Fibroblast of lung (primary cell): ENCODE measurements at regions not wholly inside any gene's neighbourhood (a gene's known extent, or its start where the extent isn't known, plus 50 kb on each side); places are given as distances from the start of the nearest gene placed in this dataset.

ENCODE experiments used
- DNase-seq, 2 donors: peaks; one replicate each; pipeline versions ENCODE4 v3.0.0 to v3.0.0-alpha.2; 2010; ENCODE audit warnings: low read depth in 2 of 2
- H2AFZ ChIP-seq: 2 replicates; pipeline ENCODE4 v1.5.1; 2012; ENCODE audit warnings: low read length, control low read depth, inconsistent platforms
- H3K27ac ChIP-seq: 2 replicates; pipeline ENCODE4 v1.5.1; 2011; ENCODE audit warnings: low read length, control low read depth; ENCODE audit not compliant: insufficient read depth
- H3K27me3 ChIP-seq: 2 replicates; pipeline ENCODE4 v1.5.1; 2011; ENCODE audit warnings: mild to moderate bottlenecking, low read length; ENCODE audit not compliant: control insufficient read depth, insufficient read depth
- H3K36me3 ChIP-seq: 2 replicates; pipeline ENCODE4 v1.5.1; 2011; ENCODE audit warnings: low read length; ENCODE audit not compliant: control insufficient read depth, insufficient read depth
- H3K4me1 ChIP-seq: 2 replicates; pipeline ENCODE4 v1.5.1; 2011; ENCODE audit warnings: low read length; ENCODE audit not compliant: control insufficient read depth, insufficient read depth; ENCODE audit errors: extremely low read depth
- H3K4me2 ChIP-seq: 2 replicates; pipeline ENCODE4 v1.5.1; 2011; ENCODE audit warnings: low read length, control low read depth; ENCODE audit not compliant: insufficient read depth; ENCODE audit errors: extremely low read depth
- H3K4me3 ChIP-seq, 4 experiments: fragments of 200-600 bp in 1 of 4; sonication (generic) in 1 of 4; replicated peaks in 1 of 4; 2 replicates each; pipeline ENCODE4 v1.5.1; 2011 to 2016; ENCODE audit warnings: low read length in 4 of 4, low read depth in 3 of 4, mild to moderate bottlenecking in 3 of 4, control low read depth in 2 of 4, inconsistent platforms in 1 of 4, mixed read lengths in 1 of 4; ENCODE audit not compliant: insufficient read depth in 1 of 4; ENCODE audit errors: control extremely low read depth in 1 of 4
- H3K79me2 ChIP-seq: 2 replicates; pipeline ENCODE4 v1.5.1; 2012; ENCODE audit warnings: mild to moderate bottlenecking, low read length, inconsistent platforms; ENCODE audit not compliant: control insufficient read depth, insufficient read depth
- H3K9ac ChIP-seq: 2 replicates; pipeline ENCODE4 v1.5.1; 2011; ENCODE audit warnings: mild to moderate bottlenecking, low read length, control low read depth; ENCODE audit not compliant: insufficient read depth
- H3K9me3 ChIP-seq: 2 replicates; pipeline ENCODE4 v1.5.1; 2012; ENCODE audit warnings: low read depth, low read length; ENCODE audit not compliant: control insufficient read depth, insufficient read depth
- H4K20me1 ChIP-seq: 2 replicates; pipeline ENCODE4 v1.5.1; 2011; ENCODE audit warnings: low read length; ENCODE audit not compliant: control insufficient read depth, insufficient read depth; ENCODE audit errors: extremely low read depth
- CTCF ChIP-seq, 2 donors: IDR thresholded peaks in 1 of 2; conservative IDR thresholded peaks in 1 of 2; 1 replicate in 1 of 2; 2 replicates in 1 of 2; pipeline ENCODE4 v1.5.1; 2011 to 2012; ENCODE audit warnings: low read length in 2 of 2, control low read depth in 1 of 2, inconsistent platforms in 1 of 2, low read depth in 1 of 2, mild to moderate bottlenecking in 1 of 2
- EZH2 ChIP-seq: IDR thresholded peaks from 2 replicates; pipeline ENCODE4 v1.5.1; 2012; ENCODE audit warnings: low read length, control low read depth, mild to moderate bottlenecking; ENCODE audit errors: missing control alignments

- no peak for DNase-seq
- TF ChIP-seq EZH2: no peak
- TF ChIP-seq CTCF (conservative IDR thresholded peaks at IDR 0.05 in 1 of 2, IDR thresholded peaks at IDR 0.05 in 1 of 2; ENCODE audit: low read depth in 1 of 2, low read length in 2 of 2): no peak
- H3K4me2 ChIP-seq: no peak overlapping the region
- no peaks in the 10 kb centered on the region for H3K9me3 ChIP-seq
- no peak overlapping the region for H3K9ac ChIP-seq
- no peak overlapping the region for H3K4me3 ChIP-seq
- H2AFZ ChIP-seq: no peak overlapping the region
- H3K27ac ChIP-seq: no peak overlapping the region
- H3K79me2 ChIP-seq: no peaks in the 10 kb centered on the region
- H3K4me1 ChIP-seq: no peaks in the 10 kb centered on the region
- no peaks in the 10 kb centered on the region for H4K20me1 ChIP-seq
- H3K36me3 ChIP-seq: no peaks in the 10 kb centered on the region
- H3K27me3 ChIP-seq: no peaks in the 10 kb centered on the region
Measured at GRCh38 chr7:41566581-41566980, 136.3 kb downstream of the INHBA start.

GRCh38 chr7:41565655-41566054 lies 137.2 kb downstream of the INHBA start:
- H3K36me3 ChIP-seq: no peaks in the 10 kb centered on the region
- H3K4me2 ChIP-seq: no peak overlapping the region
- H3K9ac ChIP-seq: no peak overlapping the region
- H3K27me3 ChIP-seq: no peaks in the 10 kb centered on the region
- DNase-seq: no peak
- H4K20me1 ChIP-seq: no peaks in the 10 kb centered on the region
- no peaks in the 10 kb centered on the region for H3K4me1 ChIP-seq
- no peak overlapping the region for H2AFZ ChIP-seq
- H3K79me2 ChIP-seq: no peaks in the 10 kb centered on the region
- TF ChIP-seq CTCF (conservative IDR thresholded peaks at IDR 0.05 in 1 of 2, IDR thresholded peaks at IDR 0.05 in 1 of 2; ENCODE audit: low read depth in 1 of 2, low read length in 2 of 2) (no peak), EZH2 (no peak)
- no peaks in the 10 kb centered on the region for H3K9me3 ChIP-seq
- no peak overlapping the region for H3K4me3 ChIP-seq
- no peak overlapping the region for H3K27ac ChIP-seq

GRCh38 chr7:41559426-41559825 lies 143.5 kb downstream of the INHBA start:
- Histone ChIP-seq H3K27ac (no peak overlapping the region), H3K79me2 (no peaks in the 10 kb centered on the region), H3K4me3 (no peak overlapping the region), H4K20me1 (no peaks in the 10 kb centered on the region), H3K36me3 (no peaks in the 10 kb centered on the region), H3K4me2 (no peak overlapping the region), H3K4me1 (no peaks in the 10 kb centered on the region), H3K9ac (no peak overlapping the region), H3K27me3 (no peaks in the 10 kb centered on the region), H3K9me3 (no peaks in the 10 kb centered on the region), H2AFZ (no peak overlapping the region)
- TF ChIP-seq CTCF (conservative IDR thresholded peaks at IDR 0.05 in 1 of 2, IDR thresholded peaks at IDR 0.05 in 1 of 2; ENCODE audit: low read depth in 1 of 2, low read length in 2 of 2) (no peak), EZH2 (no peak)
- DNase-seq: peak in 1 of 2 donors; percentile 23
